Spleen (tissue), 11 donors: ENCODE measurements at regions not wholly inside any gene's neighbourhood (a gene's known extent, or its start where the extent isn't known, plus 50 kb on each side); places are given as distances from the start of the nearest gene placed in this dataset.

ENCODE experiments used
- DNase-seq: peaks from one replicate; pipeline ENCODE4 v3.0.0-alpha.2; 2020
- H3K27ac ChIP-seq, 8 donors: fragments of 200-600 bp; sonication (generic) in 7 of 8; 1 replicate in 4 of 8; 2 replicates in 4 of 8; pipeline versions ENCODE4 v1.5.0 to v1.8.0; 2016 to 2021; ENCODE audit warnings: inconsistent platforms in 4 of 8, mild to moderate bottlenecking in 4 of 8, moderate library complexity in 1 of 8
- H3K27me3 ChIP-seq, 7 donors: fragments of 200-600 bp; sonication (generic) in 6 of 7; replicated peaks in 1 of 7; 1 replicate in 4 of 7; 2 replicates in 3 of 7; pipeline versions ENCODE4 v1.5.0 to v1.8.0; 2016 to 2021; ENCODE audit warnings: inconsistent platforms in 3 of 7, mild to moderate bottlenecking in 1 of 7
- H3K36me3 ChIP-seq, 6 donors: fragments of 200-600 bp; sonication (generic) in 5 of 6; 1 replicate in 4 of 6; 2 replicates in 2 of 6; pipeline versions ENCODE4 v1.5.0 to v1.8.0; 2016 to 2021; ENCODE audit warnings: inconsistent platforms in 2 of 6
- H3K4me1 ChIP-seq, 6 donors: fragments of 200-600 bp; sonication (generic) in 5 of 6; 1 replicate in 3 of 6; 2 replicates in 3 of 6; pipeline versions ENCODE4 v1.5.0 to v1.8.0; 2016 to 2021; ENCODE audit warnings: inconsistent platforms in 3 of 6
- H3K4me3 ChIP-seq, 8 donors: fragments of 200-600 bp; sonication (generic) in 7 of 8; 1 replicate in 4 of 8; 2 replicates in 4 of 8; pipeline versions ENCODE4 v1.5.0 to v1.8.0; 2016 to 2021; ENCODE audit warnings: inconsistent platforms in 4 of 8, mild to moderate bottlenecking in 4 of 8, moderate library complexity in 2 of 8
- H3K9me3 ChIP-seq, 8 donors: fragments of 200-600 bp; sonication (generic) in 7 of 8; 1 replicate in 4 of 8; 2 replicates in 4 of 8; pipeline versions ENCODE4 v1.5.0 to v1.8.0; 2016 to 2021; ENCODE audit warnings: inconsistent platforms in 4 of 8
- POLR2A ChIP-seq, 3 donors: fragments of 450-650 bp; IDR thresholded peaks; one replicate each; pipeline ENCODE4 v1.5.1; 2017; ENCODE audit warnings: antibody characterized with exemption in 3 of 3, mild to moderate bottlenecking in 1 of 3
- POLR2AphosphoS5 ChIP-seq, 3 donors: sonication (generic); formaldehyde crosslinking; IDR thresholded peaks; one replicate each; pipeline ENCODE4 v1.5.1; 2017; ENCODE audit warnings: antibody characterized with exemption in 3 of 3
- WGBS, 5 donors: extraction: QIAGEN DNeasy Blood & Tissue Kit in 3 of 5; methylation state at CpG; one replicate each; pipeline versions ENCODE4 v1.1.5 to v1.1.7; 2013 to 2018; 5-methylcytosine and 5-hydroxymethylcytosine counted together
- intact Hi-C: fragments of 100-400 bp; cut with DNase I; formaldehyde crosslinking; loops from one replicate; pipeline ENCODE4 v1.15.0; 2023; ENCODE audit warnings: low total_unique reads
- TF ChIP-seq, protein P1 (sequence below), 11 experiments: fragments of 200-600 bp in 7 of 11; fragments of 450-650 bp in 4 of 11; sonication (generic) in 4 of 11; IDR thresholded peaks in 8 of 11; conservative IDR thresholded peaks in 3 of 11; 1 replicate in 7 of 11; 2 replicates in 4 of 11; pipeline versions ENCODE4 v1.4.0 to v1.8.0; 2016 to 2021; ENCODE audit warnings: antibody characterized with exemption in 11 of 11, inconsistent platforms in 4 of 11, mild to moderate bottlenecking in 1 of 11
- donor health status: healthy with polysubstance abuse.
- donor health status: DM: no; HTN: no; CAD: no; lungs with moderate emphysema.
- donor health status: DM: no; HTN: no; CAD: no.
- donor health status: Bipolar disorder and iron deficiency.
- donor health status: healthy.
- donor health status: DM: no; HTN: no; CAD: no.
- donor health status: DM: yes; HTN: yes; CAD: no.

GRCh38 chr2:150859162-150859561 is 371.7 kb upstream of the RND3 start:
- Histone ChIP-seq H3K9me3 (peaks cover 0 to 7% (median 1%) of the 10 kb centered on the region in 8 donors), H3K36me3 (no peaks in the 10 kb centered on the region), H3K4me1 (no peaks in the 10 kb centered on the region), H3K27me3 (peaks cover 0 to 4% (median 0%) of the 10 kb centered on the region in 7 donors), H3K27ac (no peak overlapping the region), H3K4me3 (no peak overlapping the region)
- intact Hi-C loops = no loop called here
- 84 to 94% (median 90%) methylated on average over 1 of the region's 1 CpG for WGBS, 5 donors
- no peak for TF ChIP-seq POLR2AphosphoS5 (IDR thresholded peaks at IDR 0.05)
- TF ChIP-seq, protein P1, sequence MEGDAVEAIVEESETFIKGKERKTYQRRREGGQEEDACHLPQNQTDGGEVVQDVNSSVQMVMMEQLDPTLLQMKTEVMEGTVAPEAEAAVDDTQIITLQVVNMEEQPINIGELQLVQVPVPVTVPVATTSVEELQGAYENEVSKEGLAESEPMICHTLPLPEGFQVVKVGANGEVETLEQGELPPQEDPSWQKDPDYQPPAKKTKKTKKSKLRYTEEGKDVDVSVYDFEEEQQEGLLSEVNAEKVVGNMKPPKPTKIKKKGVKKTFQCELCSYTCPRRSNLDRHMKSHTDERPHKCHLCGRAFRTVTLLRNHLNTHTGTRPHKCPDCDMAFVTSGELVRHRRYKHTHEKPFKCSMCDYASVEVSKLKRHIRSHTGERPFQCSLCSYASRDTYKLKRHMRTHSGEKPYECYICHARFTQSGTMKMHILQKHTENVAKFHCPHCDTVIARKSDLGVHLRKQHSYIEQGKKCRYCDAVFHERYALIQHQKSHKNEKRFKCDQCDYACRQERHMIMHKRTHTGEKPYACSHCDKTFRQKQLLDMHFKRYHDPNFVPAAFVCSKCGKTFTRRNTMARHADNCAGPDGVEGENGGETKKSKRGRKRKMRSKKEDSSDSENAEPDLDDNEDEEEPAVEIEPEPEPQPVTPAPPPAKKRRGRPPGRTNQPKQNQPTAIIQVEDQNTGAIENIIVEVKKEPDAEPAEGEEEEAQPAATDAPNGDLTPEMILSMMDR (IDR thresholded peaks at IDR 0.05 in 8 of 11, conservative IDR thresholded peaks at IDR 0.05 in 3 of 11) = no peak
- no peak for TF ChIP-seq POLR2A (IDR thresholded peaks at IDR 0.05)
- DNase-seq = no peak

GRCh38 chr2:150858382-150858781 is 370.9 kb upstream of the RND3 start:
- WGBS, 5 donors = 83 to 90% (median 86%) methylated on average over 5 of the region's 5 CpGs
- Histone ChIP-seq H3K27ac (no peak overlapping the region), H3K36me3 (no peaks in the 10 kb centered on the region), H3K9me3 (no peaks in the 10 kb centered on the region), H3K4me3 (no peak overlapping the region), H3K4me1 (no peaks in the 10 kb centered on the region), H3K27me3 (peaks cover 0 to 4% (median 0%) of the 10 kb centered on the region in 7 donors)
- intact Hi-C loops = no loop called here
- TF ChIP-seq POLR2A (IDR thresholded peaks at IDR 0.05) (no peak), POLR2AphosphoS5 (IDR thresholded peaks at IDR 0.05) (no peak)
- TF ChIP-seq, protein P1 (IDR thresholded peaks at IDR 0.05 in 8 of 11, conservative IDR thresholded peaks at IDR 0.05 in 3 of 11) = no peak
- no peak for DNase-seq

DNA sequence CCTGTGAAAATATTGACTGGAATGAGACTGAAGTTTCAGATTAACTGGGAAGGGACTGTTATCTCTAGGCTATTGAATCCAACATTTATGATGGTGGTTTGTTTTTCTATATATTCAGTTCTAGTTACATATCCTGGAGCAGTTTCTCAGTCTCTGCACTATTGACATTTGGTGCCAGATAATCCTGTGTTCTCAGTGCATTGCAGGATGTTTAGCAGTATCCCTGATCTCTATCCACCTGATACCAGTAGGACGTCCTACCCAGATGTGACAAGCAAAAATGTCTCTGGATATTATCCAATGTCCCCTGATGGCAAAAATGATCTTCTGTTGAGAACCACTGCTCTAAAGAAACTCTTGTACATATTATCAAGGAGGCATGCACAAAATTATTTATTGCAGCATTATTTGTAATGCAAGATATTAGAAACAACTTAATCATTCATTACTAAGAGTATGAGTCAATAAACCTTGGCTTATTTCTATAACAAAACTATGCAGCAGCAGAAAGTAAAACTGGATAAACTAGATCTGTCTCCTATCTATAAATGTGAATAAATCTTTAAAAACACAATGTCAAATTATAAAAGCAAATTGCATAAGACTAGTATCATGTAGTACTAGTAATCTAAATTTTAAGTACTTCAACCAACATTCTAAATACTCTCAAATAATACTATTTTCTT is 369.3 kb upstream of the RND3 start:
- Histone ChIP-seq H3K4me1 (no peaks in the 10 kb centered on the region), H3K9me3 (no peaks in the 10 kb centered on the region)
- WGBS, 5 donors = 65 to 85% (median 75%) methylated on average over 1 of the region's 1 CpG

DNA sequence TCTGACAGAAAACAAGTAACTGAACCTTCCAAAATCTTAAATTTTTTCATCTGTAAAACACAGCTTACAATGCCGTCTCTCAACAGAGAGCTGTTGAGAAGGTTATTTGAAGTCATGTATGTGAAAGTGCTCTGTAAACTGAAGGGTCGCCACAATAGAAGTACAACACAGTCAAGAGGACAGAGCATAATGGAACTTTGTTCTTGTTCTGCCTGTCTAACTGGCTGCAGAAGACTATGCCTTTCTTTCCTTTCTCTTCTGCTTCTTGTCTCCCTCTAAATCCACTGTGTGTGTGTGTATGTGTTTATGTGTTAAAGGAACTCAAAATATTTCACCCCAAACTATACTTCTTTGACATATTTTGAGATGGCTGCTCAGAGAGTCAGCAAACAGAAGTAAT is 365.8 kb upstream of the RND3 start:
- WGBS, 5 donors = 77 to 91% (median 83%) methylated on average over 2 of the region's 2 CpGs
- DNase-seq = no peak
- Histone ChIP-seq H3K27ac (no peak overlapping the region), H3K4me3 (no peak overlapping the region), H3K9me3 (peaks cover 0 to 13% (median 2%) of the 10 kb centered on the region in 8 donors), H3K4me1 (no peaks in the 10 kb centered on the region), H3K27me3 (peaks cover 0 to 4% (median 0%) of the 10 kb centered on the region in 7 donors), H3K36me3 (no peaks in the 10 kb centered on the region)
- intact Hi-C loops = no loop called here
- no peak for TF ChIP-seq POLR2AphosphoS5 (IDR thresholded peaks at IDR 0.05)
- TF ChIP-seq, protein P1 (IDR thresholded peaks at IDR 0.05 in 8 of 11, conservative IDR thresholded peaks at IDR 0.05 in 3 of 11) = no peak

More for the DNA sequence above, 369.3 kb upstream of the RND3 start:
- Histone ChIP-seq H3K4me3 (no peak overlapping the region), H3K36me3 (no peaks in the 10 kb centered on the region), H3K27me3 (peaks cover 0 to 4% (median 0%) of the 10 kb centered on the region in 7 donors), H3K27ac (no peak overlapping the region)
- TF ChIP-seq POLR2AphosphoS5 (IDR thresholded peaks at IDR 0.05) (no peak), POLR2A (IDR thresholded peaks at IDR 0.05) (no peak)
- TF ChIP-seq, protein P1 (IDR thresholded peaks at IDR 0.05 in 8 of 11, conservative IDR thresholded peaks at IDR 0.05 in 3 of 11) = no peak
- no peak for DNase-seq
- intact Hi-C loops = no loop called here
